MCF 10A (cell line): ENCODE measurements at regions not wholly inside any gene's neighbourhood (a gene's known extent, or its start where the extent isn't known, plus 50 kb on each side); places are given as distances from the start of the nearest gene placed in this dataset.

Experiments used
- BruUV-seq: library from RNA; stranded (reverse); fragments of 400-500 nt; replicated peaks from 2 replicates; lab custom pipeline; 2021; lab: Mats Ljungman, UMichigan
- CTCF ChIA-PET: fragments of 300-600 bp; sonication (Branson Sonifier 250); formaldehyde crosslinking; extraction: SDS; loops from one replicate; lab custom pipeline; 2021; ENCODE audit warnings: antibody characterized with exemption, inconsistent platforms; lab: Yijun Ruan, JAX
- POLR2A ChIA-PET: fragments of 300-600, 350-650 bp; sonication (Branson Sonifier 250); formaldehyde crosslinking; extraction: SDS; loops from one replicate; lab custom pipeline; 2020; ENCODE audit warnings: antibody characterized with exemption, inconsistent platforms; lab: Yijun Ruan, JAX
- DNase-seq: peaks from one replicate; pipeline ENCODE4 v3.0.0-alpha.2; 2018; ENCODE audit not compliant: unreplicated experiment
- H3K27ac Mint-ChIP-seq: one replicate; pipeline ENCODE4 v1.8.0; 2022; ENCODE audit warnings: mild to moderate bottlenecking, low read depth, mixed read lengths; ENCODE audit not compliant: unreplicated experiment
- H3K27me3 Mint-ChIP-seq: one replicate; pipeline ENCODE4 v1.8.0; 2022; ENCODE audit warnings: mixed read lengths; ENCODE audit not compliant: insufficient read depth, unreplicated experiment
- H3K36me3 Mint-ChIP-seq: one replicate; pipeline ENCODE4 v1.8.0; 2022; ENCODE audit warnings: mild to moderate bottlenecking, moderate library complexity, mixed read lengths; ENCODE audit not compliant: insufficient read depth, unreplicated experiment
- H3K4me1 Mint-ChIP-seq: one replicate; pipeline ENCODE4 v1.8.0; 2022; ENCODE audit warnings: mixed read lengths; ENCODE audit not compliant: insufficient read depth, unreplicated experiment
- H3K4me3 Mint-ChIP-seq: one replicate; pipeline ENCODE4 v1.8.0; 2022; ENCODE audit warnings: mild to moderate bottlenecking, moderate library complexity, mixed read lengths; ENCODE audit not compliant: unreplicated experiment
- H3K9me3 Mint-ChIP-seq: one replicate; pipeline ENCODE4 v1.8.0; 2022; ENCODE audit warnings: mixed read lengths; ENCODE audit not compliant: unreplicated experiment
- CTCF ChIP-seq: fragments of 200-600 bp; IDR thresholded peaks from one replicate; pipeline ENCODE4 v1.8.0; 2022; ENCODE audit warnings: antibody characterized with exemption, mild to moderate bottlenecking; ENCODE audit not compliant: unreplicated experiment
- intact Hi-C: fragments of 100-400 bp; cut with micrococcal nuclease; formaldehyde crosslinking; loops from 2 replicates; pipeline ENCODE4 v1.14.1; 2022

- TF ChIP-seq CTCF, result no peak
- no peak overlapping the region for H3K4me3 Mint-ChIP-seq
- DNase-seq, result no peak
- H3K27me3 Mint-ChIP-seq, result no peaks in the 10 kb centered on the region
- no peaks in the 10 kb centered on the region for H3K36me3 Mint-ChIP-seq
- H3K4me1 Mint-ChIP-seq, result peaks cover 23% of the 10 kb centered on the region
- H3K9me3 Mint-ChIP-seq, result peaks cover 23% of the 10 kb centered on the region
- intact Hi-C loops, result no loop called here
- BruUV-seq, result no TSS peak
- no peak overlapping the region for H3K27ac Mint-ChIP-seq
- ChIA-PET CTCF (interaction anchor here (0.5 to 1.3 kb wide), 4 partner anchors 13 to 221 kb away, joined by 3 read pairs; no protein-coding TSS in a partner anchor), POLR2A (interaction anchor here (0.6 to 1.1 kb wide), 2 partner anchors 13 to 22 kb away, joined by 3 to 5 read pairs; no protein-coding TSS in a partner anchor)
These were observed 703.6 kb downstream of the SLITRK6 start for GRCh38 chr13:85095418-85096272.

- peaks cover 23% of the 10 kb centered on the region for H3K4me1 Mint-ChIP-seq
- intact Hi-C loops, result no loop called here
- no peak for TF ChIP-seq CTCF
- peak; percentile 94 for DNase-seq
- H3K9me3 Mint-ChIP-seq, result peaks cover 8% of the 10 kb centered on the region
- no peaks in the 10 kb centered on the region for H3K27me3 Mint-ChIP-seq
- CTCF ChIA-PET, result no interaction called here
- POLR2A ChIA-PET, result interaction anchor here (1.1 kb wide), 1 partner anchor 9 kb away, joined by 4 read pairs; no protein-coding TSS in a partner anchor
- H3K27ac Mint-ChIP-seq, result peak overlapping the region; percentile 91
- BruUV-seq, result no TSS peak
- no peaks in the 10 kb centered on the region for H3K36me3 Mint-ChIP-seq
- H3K4me3 Mint-ChIP-seq, result peak overlapping the region; percentile 56
These were observed 705.4 kb downstream of the SLITRK6 start for GRCh38 chr13:85093808-85094207.

GRCh38 chr13:85091631-85092234 lies 707.5 kb downstream of the SLITRK6 start:
- no peak for TF ChIP-seq CTCF
- ChIA-PET CTCF (interaction anchor here (0.8 kb wide), 1 partner anchor 37 kb away, joined by 3 read pairs; no protein-coding TSS in a partner anchor), POLR2A (no interaction called here)
- Mint-ChIP-seq H3K27me3 (no peaks in the 10 kb centered on the region), H3K4me1 (peaks cover 23% of the 10 kb centered on the region), H3K27ac (no peak overlapping the region), H3K4me3 (no peak overlapping the region), H3K9me3 (peaks cover 8% of the 10 kb centered on the region), H3K36me3 (no peaks in the 10 kb centered on the region)
- no TSS peak for BruUV-seq
- intact Hi-C loops, result no loop called here
- DNase-seq, result no peak

GRCh38 chr13:85089186-85089585 lies 710.0 kb downstream of the SLITRK6 start:
- no TSS peak for BruUV-seq

More at GRCh38 chr13:85089186-85089585, 710.0 kb downstream of the SLITRK6 start:
- POLR2A ChIA-PET, result no interaction called here
- H3K27me3 Mint-ChIP-seq, result no peaks in the 10 kb centered on the region
- no peak for DNase-seq
- H3K4me1 Mint-ChIP-seq, result peaks cover 21% of the 10 kb centered on the region
- no peak for TF ChIP-seq CTCF
- H3K27ac Mint-ChIP-seq, result no peak overlapping the region
- CTCF ChIA-PET, result interaction anchor here (0.6 kb wide), 2 partner anchors 17 to 21 kb away, joined by 3 to 5 read pairs; no protein-coding TSS in a partner anchor
- H3K9me3 Mint-ChIP-seq, result peaks cover 8% of the 10 kb centered on the region
- intact Hi-C loops, result no loop called here
- no peak overlapping the region for H3K4me3 Mint-ChIP-seq
- H3K36me3 Mint-ChIP-seq, result no peaks in the 10 kb centered on the region
